ENCODE measurements at regions not wholly inside any gene's neighbourhood (a gene's known extent, or its start where the extent isn't known, plus 50 kb on each side); places are given as distances from the start of the nearest gene placed in this dataset.
"Not testable (repeated sequence)": the region's sequence is repeated elsewhere in the genome, so short reads cannot be mapped to it uniquely, and the experiment has no call there.

GRCh38 chr12:24631676-24632426, 317.1 kb downstream of the BCAT1 start:
- H3K27me3 Mint-ChIP-seq = peaks cover 2% of the 10 kb centered on the region
- H3K4me3 Mint-ChIP-seq = no peak overlapping the region
- H3K9me3 Mint-ChIP-seq = no peaks in the 10 kb centered on the region
- H3K27ac Mint-ChIP-seq = no peak overlapping the region
- DNase-seq (no peak), ATAC-seq (ENCODE audit: low read depth) (no peak)
- POLR2A ChIA-PET = no interaction called here
- no peaks in the 10 kb centered on the region for H3K36me3 Mint-ChIP-seq
- H3K4me1 Mint-ChIP-seq = no peaks in the 10 kb centered on the region

GRCh38 chr12:24630856-24631255, 318.0 kb downstream of the BCAT1 start:
- ATAC-seq (ENCODE audit: low read depth) (no peak), DNase-seq (no peak)
- Mint-ChIP-seq H3K9me3 (no peaks in the 10 kb centered on the region), H3K36me3 (no peaks in the 10 kb centered on the region), H3K4me1 (no peaks in the 10 kb centered on the region), H3K27me3 (peaks cover 2% of the 10 kb centered on the region), H3K4me3 (no peak overlapping the region), H3K27ac (no peak overlapping the region)
- POLR2A ChIA-PET = no interaction called here

- Mint-ChIP-seq H3K4me3 (no peak overlapping the region), H3K27ac (no peak overlapping the region), H3K36me3 (no peaks in the 10 kb centered on the region), H3K4me1 (no peaks in the 10 kb centered on the region), H3K27me3 (peaks cover 2% of the 10 kb centered on the region), H3K9me3 (no peaks in the 10 kb centered on the region)
- POLR2A ChIA-PET = no interaction called here
- no peak for DNase-seq
- no peak for ATAC-seq (ENCODE audit: low read depth)
These were observed 318.5 kb downstream of the BCAT1 start for GRCh38 chr12:24630446-24630845.

GRCh38 chr12:24625103-24625502, 323.8 kb downstream of the BCAT1 start:
- no peak for DNase-seq
- Mint-ChIP-seq H3K9me3 (peaks cover 5% of the 10 kb centered on the region), H3K4me3 (no peak overlapping the region), H3K4me1 (no peaks in the 10 kb centered on the region), H3K27me3 (no peaks in the 10 kb centered on the region), H3K36me3 (no peaks in the 10 kb centered on the region), H3K27ac (no peak overlapping the region)
- POLR2A ChIA-PET = no interaction called here
- ATAC-seq (ENCODE audit: low read depth) = no peak

DNA sequence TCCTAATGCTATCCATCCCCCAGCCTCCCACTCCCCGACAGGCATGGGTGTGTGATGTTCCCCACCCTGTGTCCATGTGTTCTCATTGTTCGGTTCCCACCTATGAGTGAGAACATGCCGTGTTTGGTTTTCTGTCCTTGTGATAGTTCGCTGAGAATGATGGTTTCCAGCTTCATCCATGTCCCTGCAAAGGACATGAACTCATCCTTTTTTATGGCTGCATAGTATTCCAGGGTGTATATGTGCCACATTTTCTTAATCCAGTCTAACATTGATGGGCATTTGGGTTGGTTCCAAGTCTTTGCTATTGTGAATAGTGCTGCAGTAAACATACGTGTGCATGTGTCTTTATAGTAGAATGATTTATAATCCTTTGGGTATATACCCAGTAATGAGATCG, 328.9 kb downstream of the BCAT1 start:
- H3K9me3 Mint-ChIP-seq, POLR2A ChIA-PET: not testable (repeated sequence)

GRCh38 chr12:24617471-24617870, 331.4 kb downstream of the BCAT1 start:
- ATAC-seq (ENCODE audit: low read depth) (no peak), DNase-seq (no peak)
- Mint-ChIP-seq H3K27me3 (peaks cover 4% of the 10 kb centered on the region), H3K27ac (no peak overlapping the region), H3K9me3 (no peaks in the 10 kb centered on the region), H3K36me3 (no peaks in the 10 kb centered on the region), H3K4me1 (no peaks in the 10 kb centered on the region), H3K4me3 (no peak overlapping the region)
- POLR2A ChIA-PET = no interaction called here

More for the DNA sequence above, 328.9 kb downstream of the BCAT1 start:
- H3K27ac Mint-ChIP-seq; DNase-seq; H3K27me3 Mint-ChIP-seq; ATAC-seq (ENCODE audit: low read depth); H3K4me3 Mint-ChIP-seq; H3K4me1 Mint-ChIP-seq; H3K36me3 Mint-ChIP-seq: not testable (repeated sequence)

DNA sequence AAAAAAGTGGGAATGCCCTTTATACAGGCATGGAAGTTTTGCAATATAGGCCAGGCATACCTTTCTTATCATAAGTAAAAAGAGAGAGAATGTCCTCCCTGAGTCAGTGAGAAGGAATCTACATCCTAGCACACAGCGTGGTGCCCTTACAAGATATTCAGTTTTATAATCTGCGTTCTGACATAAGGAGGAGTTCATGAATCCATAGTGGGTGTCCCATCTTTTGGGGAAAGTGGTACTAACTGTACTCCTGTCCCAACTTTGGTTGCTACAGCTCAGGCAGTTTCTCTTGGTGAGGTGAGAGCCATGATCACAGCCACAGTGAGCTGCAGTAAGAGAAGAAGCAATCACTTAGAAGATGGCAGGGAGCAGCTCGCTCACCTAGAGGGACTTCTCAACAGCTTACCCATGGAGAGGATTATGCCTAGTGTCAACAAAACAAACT, 332.9 kb downstream of the BCAT1 start:
- Mint-ChIP-seq H3K9me3 (no peaks in the 10 kb centered on the region), H3K36me3 (no peaks in the 10 kb centered on the region), H3K27me3 (peaks cover 4% of the 10 kb centered on the region), H3K4me3 (no peak overlapping the region), H3K4me1 (no peaks in the 10 kb centered on the region), H3K27ac (no peak overlapping the region)
- ATAC-seq (ENCODE audit: low read depth) = no peak
- POLR2A ChIA-PET = no interaction called here
- no peak for DNase-seq

- peaks cover 2% of the 10 kb centered on the region for H3K9me3 Mint-ChIP-seq
- H3K36me3 Mint-ChIP-seq = no peaks in the 10 kb centered on the region
- POLR2A ChIA-PET = no interaction called here
- ATAC-seq (ENCODE audit: low read depth) = no peak
- H3K4me3 Mint-ChIP-seq = no peak overlapping the region
- H3K27me3 Mint-ChIP-seq = peaks cover 2% of the 10 kb centered on the region
- DNase-seq = no peak
- H3K4me1 Mint-ChIP-seq = no peaks in the 10 kb centered on the region
- no peak overlapping the region for H3K27ac Mint-ChIP-seq
These were observed 340.1 kb downstream of the BCAT1 start for GRCh38 chr12:24608637-24609285.

GRCh38 chr12:24608108-24608507, 340.8 kb downstream of the BCAT1 start:
- ATAC-seq (ENCODE audit: low read depth) (no peak), DNase-seq (no peak)
- POLR2A ChIA-PET = no interaction called here
- Mint-ChIP-seq H3K4me1 (no peaks in the 10 kb centered on the region), H3K4me3 (no peak overlapping the region), H3K27me3 (peaks cover 1% of the 10 kb centered on the region), H3K36me3 (no peaks in the 10 kb centered on the region), H3K27ac (no peak overlapping the region), H3K9me3 (peaks cover 2% of the 10 kb centered on the region)

DNA sequence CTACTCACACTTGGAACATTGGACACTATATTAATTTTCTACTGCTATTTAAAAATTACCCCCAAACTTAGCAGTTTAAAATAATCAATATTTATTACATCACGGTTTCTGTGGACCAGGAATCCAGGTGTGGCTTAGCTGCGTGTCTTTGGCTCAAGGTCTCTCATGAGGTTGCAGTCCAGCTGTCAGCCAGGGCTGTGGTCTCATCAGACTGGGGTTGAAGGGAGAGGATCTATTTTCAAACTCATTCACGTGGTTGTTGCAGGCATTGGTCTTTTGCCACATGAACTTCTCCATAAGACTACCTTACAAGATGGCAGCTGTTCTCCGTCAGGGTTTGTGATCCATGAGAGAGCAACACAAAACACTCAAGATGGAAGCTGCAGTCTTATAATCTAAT, 343.0 kb downstream of the BCAT1 start:
- ATAC-seq (ENCODE audit: low read depth) = no peak
- Mint-ChIP-seq H3K36me3 (no peaks in the 10 kb centered on the region), H3K9me3 (peaks cover 2% of the 10 kb centered on the region), H3K27ac (no peak overlapping the region), H3K4me3 (no peak overlapping the region), H3K27me3 (no peaks in the 10 kb centered on the region), H3K4me1 (no peaks in the 10 kb centered on the region)
- POLR2A ChIA-PET = no interaction called here
- DNase-seq = no peak

- no peak overlapping the region for H3K27ac Mint-ChIP-seq
- ATAC-seq (ENCODE audit: low read depth) (no peak), DNase-seq (no peak)
- H3K36me3 Mint-ChIP-seq = no peaks in the 10 kb centered on the region
- H3K4me3 Mint-ChIP-seq = no peak overlapping the region
- POLR2A ChIA-PET = no interaction called here
- no peaks in the 10 kb centered on the region for H3K4me1 Mint-ChIP-seq
- H3K9me3 Mint-ChIP-seq = peaks cover 2% of the 10 kb centered on the region
- no peaks in the 10 kb centered on the region for H3K27me3 Mint-ChIP-seq
These were observed 343.4 kb downstream of the BCAT1 start for GRCh38 chr12:24605466-24605865.

DNA sequence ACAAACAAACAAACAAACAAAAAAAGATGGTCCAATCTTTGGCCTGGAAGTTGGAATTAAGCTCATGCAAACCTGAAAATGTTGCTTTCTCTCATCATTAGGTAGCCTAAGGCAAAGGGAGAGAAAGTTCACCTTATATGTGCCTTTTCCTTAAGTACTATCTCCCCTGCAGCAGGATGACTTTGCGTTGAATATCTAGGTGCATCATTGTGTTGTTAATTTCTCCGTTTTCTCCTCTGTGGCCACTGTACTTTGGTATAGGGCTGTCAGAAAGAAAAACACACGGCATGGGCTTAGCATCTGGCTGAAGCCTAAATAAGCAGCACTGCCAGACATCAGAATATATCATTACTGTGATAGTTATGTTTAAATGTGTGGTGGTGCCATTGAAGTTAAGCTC, 345.5 kb downstream of the BCAT1 start:
- Mint-ChIP-seq H3K27me3 (no peaks in the 10 kb centered on the region), H3K4me1 (no peaks in the 10 kb centered on the region), H3K27ac (no peak overlapping the region), H3K9me3 (peaks cover 2% of the 10 kb centered on the region), H3K36me3 (no peaks in the 10 kb centered on the region), H3K4me3 (no peak overlapping the region)
- POLR2A ChIA-PET = no interaction called here
- DNase-seq (no peak), ATAC-seq (ENCODE audit: low read depth) (no peak)

DNA sequence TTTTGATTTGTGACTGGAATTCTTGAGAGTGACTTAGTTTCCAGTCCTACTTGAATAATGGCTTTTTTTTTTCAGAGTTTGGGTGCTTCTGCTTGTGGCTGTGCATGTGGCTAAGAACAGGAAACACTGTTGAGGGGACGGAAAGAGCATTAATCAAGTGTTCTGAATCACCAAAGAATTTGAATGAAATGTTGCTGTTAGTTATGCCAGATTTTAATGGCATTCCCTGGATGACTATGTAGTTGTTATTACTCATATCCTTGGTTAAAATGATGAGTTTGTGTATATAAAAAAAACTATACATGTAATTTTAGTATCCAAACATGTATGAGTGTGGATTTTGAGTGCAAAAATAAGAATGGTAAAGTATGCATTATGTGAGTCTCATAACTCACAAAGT, 347.9 kb downstream of the BCAT1 start:
- Mint-ChIP-seq H3K9me3 (no peaks in the 10 kb centered on the region), H3K27me3 (no peaks in the 10 kb centered on the region), H3K36me3 (no peaks in the 10 kb centered on the region), H3K4me1 (no peaks in the 10 kb centered on the region), H3K27ac (no peak overlapping the region), H3K4me3 (no peak overlapping the region)
- ATAC-seq (ENCODE audit: low read depth) (no peak), DNase-seq (no peak)
- POLR2A ChIA-PET = no interaction called here

DNA sequence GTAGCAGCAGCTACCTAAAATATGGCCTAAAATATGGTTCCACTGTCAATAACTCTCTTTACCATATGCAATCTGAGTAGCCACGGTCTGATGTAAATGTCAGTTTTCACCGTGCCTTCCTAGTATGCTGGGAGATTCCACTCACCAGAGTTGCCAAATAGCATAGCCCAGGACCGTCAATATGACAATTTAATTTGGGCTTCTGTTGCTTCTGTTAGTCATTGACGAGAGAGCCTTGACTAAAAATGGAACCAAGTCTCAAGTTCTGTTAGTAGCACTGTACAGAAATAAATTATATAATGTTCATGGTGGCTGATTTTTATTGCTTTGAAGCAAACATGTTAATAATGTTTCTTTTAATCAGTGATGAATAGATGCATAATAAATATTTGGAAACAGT, 348.4 kb downstream of the BCAT1 start:
- ATAC-seq (ENCODE audit: low read depth) (no peak), DNase-seq (no peak)
- Mint-ChIP-seq H3K36me3 (no peaks in the 10 kb centered on the region), H3K4me3 (no peak overlapping the region), H3K9me3 (no peaks in the 10 kb centered on the region), H3K27ac (no peak overlapping the region), H3K27me3 (no peaks in the 10 kb centered on the region), H3K4me1 (no peaks in the 10 kb centered on the region)
- POLR2A ChIA-PET = no interaction called here
